Gastrocnemius medialis (tissue), 4 donors: ENCODE measurements at regions not wholly inside any gene's neighbourhood (a gene's known extent, or its start where the extent isn't known, plus 50 kb on each side); places are given as distances from the start of the nearest gene placed in this dataset.

ENCODE experiments used
- POLR2A ChIP-seq, 2 donors: fragments of 450-650 bp; IDR thresholded peaks; one replicate each; pipeline ENCODE4 v1.6.1; 2017; ENCODE audit warnings: antibody characterized with exemption in 2 of 2, mild to moderate bottlenecking in 2 of 2, moderate library complexity in 2 of 2
- TF ChIP-seq, protein P1 (sequence below), 5 experiments: fragments of 450-650 bp in 3 of 5; fragments of 200-600 bp in 2 of 5; sonication (generic) in 2 of 5; IDR thresholded peaks in 4 of 5; conservative IDR thresholded peaks in 1 of 5; 1 replicate in 4 of 5; 2 replicates in 1 of 5; pipeline ENCODE4 v1.5.1; 2016 to 2019; ENCODE audit warnings: antibody characterized with exemption in 5 of 5, mild to moderate bottlenecking in 3 of 5, moderate library complexity in 3 of 5

DNA sequence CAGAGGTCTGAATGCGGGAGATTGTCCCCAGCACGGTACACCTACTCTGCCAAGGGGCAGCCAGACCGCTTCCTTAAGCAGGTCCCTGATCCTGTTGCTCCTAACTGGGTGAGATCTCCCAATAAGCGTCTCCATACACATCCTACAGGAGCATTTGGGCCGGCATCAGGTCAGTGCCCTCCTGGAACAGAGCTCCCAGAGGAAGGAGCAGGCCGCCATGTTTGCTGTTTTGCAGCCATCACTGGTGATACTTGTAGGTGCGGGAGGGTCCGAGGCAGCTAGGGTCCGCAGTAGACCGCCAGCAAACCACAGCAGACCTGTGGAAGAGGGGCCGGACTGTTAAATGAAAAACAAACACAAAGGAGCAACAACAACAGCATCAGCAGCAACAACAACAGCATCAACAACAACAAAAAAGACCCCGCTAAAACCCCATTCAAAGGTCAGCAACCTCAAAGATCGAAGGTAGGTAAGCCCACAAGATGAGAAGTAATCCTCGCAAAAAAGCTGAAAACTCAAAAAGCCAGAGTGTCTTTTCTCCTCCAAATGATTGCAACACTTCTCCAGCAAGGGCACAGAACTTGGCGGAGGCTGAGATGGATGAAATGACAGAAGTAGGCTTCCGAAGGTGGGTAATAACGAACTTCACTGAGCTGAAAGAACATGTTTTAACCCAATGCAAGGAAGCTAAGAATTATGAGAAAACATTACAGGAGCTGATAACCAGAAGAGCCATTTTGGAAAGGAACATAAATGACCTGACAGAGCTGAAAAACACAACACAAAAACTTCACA is 79.0 kb upstream of the CDH7 start:
- TF ChIP-seq, protein P1, sequence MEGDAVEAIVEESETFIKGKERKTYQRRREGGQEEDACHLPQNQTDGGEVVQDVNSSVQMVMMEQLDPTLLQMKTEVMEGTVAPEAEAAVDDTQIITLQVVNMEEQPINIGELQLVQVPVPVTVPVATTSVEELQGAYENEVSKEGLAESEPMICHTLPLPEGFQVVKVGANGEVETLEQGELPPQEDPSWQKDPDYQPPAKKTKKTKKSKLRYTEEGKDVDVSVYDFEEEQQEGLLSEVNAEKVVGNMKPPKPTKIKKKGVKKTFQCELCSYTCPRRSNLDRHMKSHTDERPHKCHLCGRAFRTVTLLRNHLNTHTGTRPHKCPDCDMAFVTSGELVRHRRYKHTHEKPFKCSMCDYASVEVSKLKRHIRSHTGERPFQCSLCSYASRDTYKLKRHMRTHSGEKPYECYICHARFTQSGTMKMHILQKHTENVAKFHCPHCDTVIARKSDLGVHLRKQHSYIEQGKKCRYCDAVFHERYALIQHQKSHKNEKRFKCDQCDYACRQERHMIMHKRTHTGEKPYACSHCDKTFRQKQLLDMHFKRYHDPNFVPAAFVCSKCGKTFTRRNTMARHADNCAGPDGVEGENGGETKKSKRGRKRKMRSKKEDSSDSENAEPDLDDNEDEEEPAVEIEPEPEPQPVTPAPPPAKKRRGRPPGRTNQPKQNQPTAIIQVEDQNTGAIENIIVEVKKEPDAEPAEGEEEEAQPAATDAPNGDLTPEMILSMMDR (IDR thresholded peaks at IDR 0.05 in 4 of 5, conservative IDR thresholded peaks at IDR 0.05 in 1 of 5): no peak
- no peak for TF ChIP-seq POLR2A (IDR thresholded peaks at IDR 0.05)
